T-cell (primary cell): ENCODE measurements at regions not wholly inside any gene's neighbourhood (a gene's known extent, or its start where the extent isn't known, plus 50 kb on each side); places are given as distances from the start of the nearest gene placed in this dataset.

Experiments
- ATAC-seq, 4 experiments: fragments of 200-7000 bp in 3 of 4; fragments of 150-1000 bp in 1 of 4; cut with Tn5 transposase; replicated peaks in 1 of 4; 1 replicate in 3 of 4; 2 replicates in 1 of 4; pipeline ENCODE4 v1.10.0; 2021; ENCODE audit warnings: moderate library complexity in 3 of 4, mild to moderate bottlenecking in 2 of 4, moderate number of reproducible peaks in 1 of 4
- CTCF ChIA-PET, 2 donors: fragments of 300-600 bp; sonication (Branson Sonifier 250); formaldehyde crosslinking; loops; one replicate each; lab custom pipeline; 2022; ENCODE audit warnings: antibody characterized with exemption in 2 of 2; lab: Charles Lee
- POLR2A ChIA-PET, 2 donors: fragments of 300-600 bp; sonication (Branson Sonifier 250); formaldehyde crosslinking; loops; one replicate each; lab custom pipeline; 2022; ENCODE audit warnings: antibody characterized with exemption in 2 of 2; lab: Charles Lee
- DNase-seq, 35 experiments: peaks; one replicate each; pipeline versions ENCODE4 v3.0.0 to v3.0.0-alpha.2; 2013 to 2023
- H3K27ac ChIP-seq: one replicate; pipeline ENCODE4 v1.5.1; 2013; ENCODE audit warnings: low read length
- H3K27me3 ChIP-seq, 2 experiments: replicated peaks in 1 of 2; 1 replicate in 1 of 2; 2 replicates in 1 of 2; pipeline versions ENCODE4 v1.6.1 to v1.7.0; 2013; ENCODE audit warnings: low read length in 1 of 2, mixed read lengths in 1 of 2; ENCODE audit not compliant: control insufficient read depth in 2 of 2, insufficient read depth in 2 of 2; ENCODE audit errors: extremely low read depth in 1 of 2
- H3K36me3 ChIP-seq, 2 donors: 1 replicate in 1 of 2; 2 replicates in 1 of 2; pipeline versions ENCODE4 v1.6.1 to v1.7.0; 2013; ENCODE audit warnings: low read length in 1 of 2; ENCODE audit not compliant: control insufficient read depth in 2 of 2, insufficient read depth in 1 of 2; ENCODE audit errors: extremely low read depth in 1 of 2
- H3K4me1 ChIP-seq, 2 experiments: 1 replicate in 1 of 2; 2 replicates in 1 of 2; pipeline versions ENCODE4 v1.6.1 to v1.7.0; 2013; ENCODE audit warnings: low read length in 2 of 2, mixed read lengths in 1 of 2; ENCODE audit not compliant: insufficient read depth in 2 of 2, control insufficient read depth in 1 of 2; ENCODE audit errors: extremely low read depth in 1 of 2
- H3K4me3 ChIP-seq, 2 donors: 1 replicate in 1 of 2; 2 replicates in 1 of 2; pipeline versions ENCODE4 v1.5.1 to v1.7.0; 2013; ENCODE audit warnings: mild to moderate bottlenecking in 2 of 2, low read length in 1 of 2, moderate library complexity in 1 of 2; ENCODE audit not compliant: control insufficient read depth in 1 of 2; ENCODE audit errors: extremely low read depth in 1 of 2
- H3K9me3 ChIP-seq: 2 replicates; pipeline ENCODE4 v1.7.0; 2013
- H3K27ac Mint-ChIP-seq, 2 donors: one replicate each; pipeline ENCODE4 v1.8.0; 2020 to 2021; ENCODE audit warnings: mild to moderate bottlenecking in 2 of 2, mixed read lengths in 2 of 2
- H3K27me3 Mint-ChIP-seq, 2 donors: one replicate each; pipeline ENCODE4 v1.8.0; 2021 to 2022; ENCODE audit warnings: mixed read lengths in 2 of 2
- H3K36me3 Mint-ChIP-seq: one replicate; pipeline ENCODE4 v1.8.0; 2021; ENCODE audit warnings: mixed read lengths
- H3K4me1 Mint-ChIP-seq, 3 donors: one replicate each; pipeline ENCODE4 v1.8.0; 2020 to 2022; ENCODE audit warnings: mixed read lengths in 3 of 3, mild to moderate bottlenecking in 1 of 3
- H3K4me3 Mint-ChIP-seq, 3 donors: one replicate each; pipeline ENCODE4 v1.8.0; 2020 to 2022; ENCODE audit warnings: mild to moderate bottlenecking in 3 of 3, mixed read lengths in 3 of 3, moderate library complexity in 3 of 3
- H3K9me3 Mint-ChIP-seq, 3 donors: one replicate each; pipeline ENCODE4 v1.8.0; 2020 to 2022; ENCODE audit warnings: mixed read lengths in 3 of 3
- WGBS: methylation state at CpG from one replicate; pipeline ENCODE4 v1.1.5; 2013; ENCODE audit warnings: missing lambda C conversion rate; ENCODE audit not compliant: insufficient coverage; 5-methylcytosine and 5-hydroxymethylcytosine counted together

DNA sequence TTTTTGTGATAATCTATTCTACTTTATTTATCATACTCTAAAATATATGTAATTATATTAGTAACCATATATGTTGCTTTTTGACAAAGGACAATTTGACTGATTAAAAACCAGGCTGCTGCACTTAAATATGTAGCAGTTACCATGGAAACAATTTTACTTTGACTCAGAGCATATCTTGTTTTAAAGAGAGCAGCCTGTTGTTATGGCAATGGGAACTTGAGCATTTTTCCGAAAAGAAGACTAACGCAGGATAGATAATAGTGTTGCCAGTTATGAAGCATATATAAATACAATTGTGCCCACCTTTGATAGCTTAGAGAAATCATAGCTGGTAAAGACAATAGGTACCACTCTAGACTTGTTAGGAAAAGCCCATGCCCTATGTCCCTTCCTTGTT is 283.0 kb downstream of the GASK1B start:
- Histone ChIP-seq H3K9me3 (no peaks in the 10 kb centered on the region), H3K36me3 (no peaks in the 10 kb centered on the region), H3K4me3 (no peak overlapping the region), H3K4me1 (no peaks in the 10 kb centered on the region), H3K27ac (no peak overlapping the region), H3K27me3 (no peaks in the 10 kb centered on the region)
- Mint-ChIP-seq H3K27me3 (no peaks in the 10 kb centered on the region), H3K4me1 (no peaks in the 10 kb centered on the region), H3K9me3 (peaks cover 0 to 5% (median 4%) of the 10 kb centered on the region in 3 donors), H3K27ac (no peak overlapping the region), H3K4me3 (no peak overlapping the region), H3K36me3 (no peaks in the 10 kb centered on the region)
- DNase-seq (no peak), ATAC-seq (no peak)
- ChIA-PET POLR2A (no interaction called here), CTCF (no interaction called here)
- 100% methylated on average over 1 of the region's 2 CpGs for WGBS

DNA sequence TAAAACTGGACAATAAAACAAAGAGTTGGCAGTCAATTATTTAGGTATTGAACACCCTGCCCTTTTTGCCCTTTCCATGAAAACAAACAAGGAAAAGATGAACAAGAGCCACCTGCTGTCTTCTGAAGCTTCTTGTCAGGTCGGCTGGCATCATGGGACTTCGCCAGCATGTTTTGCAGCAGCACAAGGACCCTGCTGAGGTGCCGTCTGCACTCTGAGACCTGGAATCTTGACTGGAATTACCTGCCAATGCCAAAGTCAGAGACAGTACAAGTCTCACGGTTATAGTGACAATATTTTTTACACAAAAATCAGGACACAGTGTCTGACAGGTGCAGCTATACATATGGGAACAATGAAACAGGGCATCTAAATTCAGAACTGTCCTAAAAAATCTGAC is 284.5 kb downstream of the GASK1B start:
- ChIA-PET CTCF (no interaction called here), POLR2A (no interaction called here)
- Histone ChIP-seq H3K27ac (no peak overlapping the region), H3K27me3 (no peaks in the 10 kb centered on the region), H3K36me3 (no peaks in the 10 kb centered on the region), H3K4me1 (no peaks in the 10 kb centered on the region), H3K9me3 (no peaks in the 10 kb centered on the region), H3K4me3 (no peak overlapping the region)
- ATAC-seq (no peak), DNase-seq (no peak)
- WGBS = 79% methylated on average over 3 of the region's 4 CpGs
- Mint-ChIP-seq H3K4me1 (no peaks in the 10 kb centered on the region), H3K27ac (no peak overlapping the region), H3K36me3 (no peaks in the 10 kb centered on the region), H3K27me3 (no peaks in the 10 kb centered on the region), H3K9me3 (peaks cover 3 to 5% (median 4%) of the 10 kb centered on the region in 3 donors), H3K4me3 (no peak overlapping the region)

DNA sequence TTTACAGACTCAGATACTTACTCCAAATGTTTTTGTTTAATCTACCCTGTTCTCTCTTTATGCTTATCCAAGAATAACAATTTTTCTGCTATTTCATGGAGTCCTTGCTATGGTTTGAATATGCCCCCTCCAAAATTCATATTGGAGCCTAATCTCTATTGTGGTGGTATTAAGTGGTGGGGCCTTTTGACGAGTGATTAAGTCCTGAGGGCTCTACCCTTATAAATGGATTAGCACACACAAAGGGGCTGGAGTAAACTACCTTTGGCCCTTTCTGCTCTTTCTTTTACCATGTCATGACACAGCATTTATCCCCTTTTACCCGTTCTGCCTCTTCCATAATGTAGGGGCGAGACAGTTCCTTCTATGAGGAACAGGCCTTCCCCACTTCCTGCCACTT is 285.5 kb downstream of the GASK1B start:
- peaks cover 0 to 5% (median 3%) of the 10 kb centered on the region in 3 donors for H3K9me3 Mint-ChIP-seq
- WGBS = no CpG with 5 or more reads among the region's 3 CpGs
- H3K4me3 Mint-ChIP-seq = no peak overlapping the region
- CTCF ChIA-PET = no interaction called here
- ATAC-seq (no peak), DNase-seq (no peak)
- Histone ChIP-seq H3K4me3 (no peak overlapping the region), H3K27ac (no peak overlapping the region), H3K27me3 (no peaks in the 10 kb centered on the region), H3K9me3 (no peaks in the 10 kb centered on the region), H3K36me3 (no peaks in the 10 kb centered on the region), H3K4me1 (no peaks in the 10 kb centered on the region)
- H3K4me1 Mint-ChIP-seq = no peaks in the 10 kb centered on the region
- no peaks in the 10 kb centered on the region for H3K36me3 Mint-ChIP-seq
- H3K27ac Mint-ChIP-seq = no peak overlapping the region
- no peaks in the 10 kb centered on the region for H3K27me3 Mint-ChIP-seq
- POLR2A ChIA-PET = no interaction called here

DNA sequence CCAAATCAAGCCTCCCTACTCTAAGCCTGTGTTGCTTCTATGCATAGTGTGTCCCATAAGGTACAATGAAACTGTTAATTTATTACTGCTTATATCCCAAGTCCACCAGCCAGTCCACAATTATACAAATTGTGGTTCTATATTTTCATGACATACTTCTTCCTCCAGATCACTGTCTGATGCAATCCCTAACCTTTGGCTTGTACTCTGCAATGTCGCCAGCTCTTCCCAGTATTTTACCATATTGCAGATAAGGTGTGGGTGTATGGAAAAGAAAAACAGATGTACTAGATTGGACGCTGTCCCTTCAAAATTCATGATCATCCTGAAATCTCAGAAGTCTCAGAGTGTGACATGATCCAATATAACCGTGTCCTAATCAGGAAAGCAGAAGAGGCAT is 286.2 kb downstream of the GASK1B start:
- Mint-ChIP-seq H3K4me1 (no peaks in the 10 kb centered on the region), H3K9me3 (peaks cover 0 to 5% (median 3%) of the 10 kb centered on the region in 3 donors), H3K27ac (no peak overlapping the region), H3K36me3 (no peaks in the 10 kb centered on the region), H3K27me3 (no peaks in the 10 kb centered on the region), H3K4me3 (no peak overlapping the region)
- ChIA-PET CTCF (no interaction called here), POLR2A (no interaction called here)
- no peaks in the 10 kb centered on the region for H3K9me3 ChIP-seq
- no peak for DNase-seq
- H3K4me3 ChIP-seq = no peak overlapping the region
- no peaks in the 10 kb centered on the region for H3K4me1 ChIP-seq
- H3K36me3 ChIP-seq = no peaks in the 10 kb centered on the region
- H3K27me3 ChIP-seq = no peaks in the 10 kb centered on the region
- ATAC-seq = no peak
- WGBS = no CpG with 5 or more reads among the region's 3 CpGs
- no peak overlapping the region for H3K27ac ChIP-seq

DNA sequence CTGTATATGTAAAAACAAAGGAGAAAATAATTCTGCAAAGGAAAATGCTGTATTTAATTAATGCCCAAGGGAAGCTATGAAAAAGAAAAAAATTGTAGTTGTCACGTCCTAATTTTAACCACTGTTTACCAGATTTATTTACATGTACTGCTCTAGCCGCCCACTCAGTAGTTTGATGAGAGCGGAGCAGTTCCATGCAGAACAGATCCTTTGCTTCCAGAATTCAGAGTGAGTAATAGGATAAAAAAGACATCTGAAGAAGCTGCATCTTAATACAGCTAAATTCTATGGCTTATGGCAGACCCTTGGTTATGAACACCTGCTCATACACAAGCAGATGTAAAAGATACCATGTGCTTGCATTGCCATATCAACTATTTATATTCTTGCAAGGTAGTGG is 287.0 kb downstream of the GASK1B start:
- no peak overlapping the region for H3K27ac Mint-ChIP-seq
- no peak overlapping the region for H3K4me3 Mint-ChIP-seq
- H3K36me3 Mint-ChIP-seq = no peaks in the 10 kb centered on the region
- peaks cover 0 to 5% (median 3%) of the 10 kb centered on the region in 3 donors for H3K9me3 Mint-ChIP-seq
- no CpG with 5 or more reads among the region's 3 CpGs for WGBS
- H3K4me1 ChIP-seq = no peaks in the 10 kb centered on the region
- no peak overlapping the region for H3K4me3 ChIP-seq
- DNase-seq = no peak
- H3K27me3 ChIP-seq = no peaks in the 10 kb centered on the region
- ATAC-seq = no peak
- H3K36me3 ChIP-seq = no peaks in the 10 kb centered on the region
- no peak overlapping the region for H3K27ac ChIP-seq
- no peaks in the 10 kb centered on the region for H3K27me3 Mint-ChIP-seq
- no peaks in the 10 kb centered on the region for H3K4me1 Mint-ChIP-seq
- no peaks in the 10 kb centered on the region for H3K9me3 ChIP-seq
- CTCF ChIA-PET = interaction anchor here in 1 of 2 donors (0.6 kb wide), 1 partner anchor 535 kb away, joined by 6 read pairs; no protein-coding TSS in a partner anchor
- POLR2A ChIA-PET = no interaction called here

DNA sequence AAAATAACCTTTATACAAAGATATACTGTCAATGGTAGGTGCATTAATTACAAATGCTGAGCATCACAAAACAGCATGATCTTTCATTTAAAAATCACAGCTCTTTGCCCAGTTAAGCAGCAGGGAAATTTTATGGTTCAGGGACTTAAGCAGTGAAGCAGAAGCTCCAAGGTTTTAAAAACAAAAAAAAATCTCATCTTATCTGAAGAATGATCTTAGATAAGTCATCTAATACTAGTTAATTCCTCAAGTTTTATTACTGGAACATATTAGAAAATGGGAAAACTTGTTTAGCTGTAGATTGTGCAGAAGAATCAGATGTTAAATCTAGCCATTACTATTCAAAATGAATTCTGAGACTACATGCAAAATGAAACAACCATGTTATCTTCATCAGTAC is 289.9 kb downstream of the GASK1B start:
- ChIA-PET POLR2A (no interaction called here), CTCF (no interaction called here)
- Histone ChIP-seq H3K36me3 (no peaks in the 10 kb centered on the region), H3K27ac (no peak overlapping the region), H3K9me3 (no peaks in the 10 kb centered on the region), H3K4me3 (no peak overlapping the region), H3K4me1 (no peaks in the 10 kb centered on the region), H3K27me3 (no peaks in the 10 kb centered on the region)
- Mint-ChIP-seq H3K9me3 (peaks cover 4 to 5% (median 5%) of the 10 kb centered on the region in 3 donors), H3K36me3 (no peaks in the 10 kb centered on the region), H3K27ac (no peak overlapping the region), H3K4me1 (no peaks in the 10 kb centered on the region), H3K27me3 (no peaks in the 10 kb centered on the region), H3K4me3 (no peak overlapping the region)
- ATAC-seq = no peak
- DNase-seq = no peak

DNA sequence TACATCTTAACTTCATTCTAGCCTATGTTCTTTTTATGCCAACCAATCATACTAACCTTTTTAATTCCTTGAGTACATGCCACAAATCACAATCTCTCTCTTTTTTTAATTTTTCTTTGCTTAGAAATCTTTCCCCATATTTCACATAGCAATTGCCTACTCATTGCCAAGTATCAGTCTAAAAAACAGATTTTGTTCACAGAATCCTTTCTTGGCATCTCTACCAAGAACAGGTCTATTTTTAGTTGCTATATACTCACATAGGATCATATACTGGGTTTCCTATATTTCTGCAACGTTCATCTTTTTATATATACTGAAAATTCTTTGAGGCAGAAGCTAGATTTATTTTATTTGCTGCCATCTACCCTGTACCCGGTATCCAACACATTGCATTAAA is 292.1 kb downstream of the GASK1B start:
- no CpG with 5 or more reads among the region's 2 CpGs for WGBS
- no peaks in the 10 kb centered on the region for H3K36me3 Mint-ChIP-seq
- no peak overlapping the region for H3K4me3 Mint-ChIP-seq
- peaks cover 4 to 8% (median 8%) of the 10 kb centered on the region in 3 donors for H3K9me3 Mint-ChIP-seq
- ChIA-PET CTCF (no interaction called here), POLR2A (no interaction called here)
- H3K27me3 ChIP-seq = no peaks in the 10 kb centered on the region
- H3K4me3 ChIP-seq = no peak overlapping the region
- H3K27ac ChIP-seq = no peak overlapping the region
- H3K27ac Mint-ChIP-seq = no peak overlapping the region
- no peaks in the 10 kb centered on the region for H3K27me3 Mint-ChIP-seq
- no peaks in the 10 kb centered on the region for H3K4me1 Mint-ChIP-seq
- ATAC-seq (no peak), DNase-seq (no peak)
- no peaks in the 10 kb centered on the region for H3K36me3 ChIP-seq
- H3K4me1 ChIP-seq = no peaks in the 10 kb centered on the region
- no peaks in the 10 kb centered on the region for H3K9me3 ChIP-seq
